ENCODE measurements at regions not wholly inside any gene's neighbourhood (a gene's known extent, or its start where the extent isn't known, plus 50 kb on each side); places are given as distances from the start of the nearest gene placed in this dataset.

DNA sequence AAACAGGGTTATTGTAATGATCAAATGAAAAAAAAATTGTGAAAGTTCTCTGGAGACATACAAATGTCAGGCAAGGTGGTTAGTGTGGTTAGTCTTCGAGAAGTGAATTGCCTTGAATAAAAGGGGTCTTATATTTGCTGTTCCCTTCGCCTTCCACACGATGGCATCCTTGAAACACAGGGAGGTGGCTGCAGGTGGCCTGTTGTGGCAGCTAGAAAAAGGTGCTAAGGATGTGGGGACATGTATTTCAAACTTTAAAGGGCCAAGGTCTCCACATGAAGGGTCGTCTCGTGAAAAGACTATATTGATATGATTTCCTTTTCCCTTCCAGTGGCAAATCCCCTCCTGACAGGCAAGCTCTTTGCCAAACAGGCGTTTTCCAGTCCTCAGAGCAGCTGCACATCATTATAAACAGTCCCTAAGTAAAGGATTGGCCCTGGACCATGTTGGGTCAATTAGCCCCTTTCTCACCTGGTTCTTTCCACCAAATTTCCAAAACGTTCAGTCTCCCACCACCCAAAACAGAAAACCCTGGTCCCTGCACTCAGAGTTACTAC is 68.5 kb downstream of the COPS8 start:
- dilution Hi-C loops (cut with MboI; ENCODE audit: extremely low pct_ligation_motif_present, low sequenced_read_pairs) = no loop called here
- CTCF ChIA-PET = interaction anchor here (0.7 to 4.1 kb wide), 16 partner anchors 12 to 418 kb away, joined by 3 to 53 read pairs (median 4); no protein-coding TSS in a partner anchor
- DNase-seq (ENCODE audit: low read depth, low spot score) = peak; percentile 59

More for the DNA sequence above, 68.5 kb downstream of the COPS8 start:
- FAIRE-seq = peak; percentile 87
- Histone ChIP-seq H3K36me3 (ENCODE audit: control insufficient read depth in 2 of 2, extremely low read depth in 1 of 2, insufficient read depth in 2 of 2, low read length in 2 of 2) (no peaks in the 10 kb centered on the region), H2AFZ (ENCODE audit: low read depth, low read length) (no peak overlapping the region), H3K27ac (ENCODE audit: insufficient read depth, low read depth, low read length) (no peak overlapping the region), H3K79me2 (ENCODE audit: control insufficient read depth, insufficient read depth, low read length) (no peaks in the 10 kb centered on the region), H3K9me3 (replicated peaks; ENCODE audit: control insufficient read depth, insufficient read depth, low read length) (no peaks in the 10 kb centered on the region), H3K4me3 (replicated peaks in 1 of 3; ENCODE audit: insufficient read depth in 1 of 3, low read depth in 1 of 3, low read length in 3 of 3) (no peak overlapping the region), H3K9ac (replicated peaks; ENCODE audit: extremely low read depth, insufficient read depth, low read length) (no peak overlapping the region), H4K20me1 (replicated peaks; ENCODE audit: control insufficient read depth, extremely low read depth, insufficient read depth, low read length) (no peaks in the 10 kb centered on the region), H3K4me2 (ENCODE audit: insufficient read depth, low read length) (no peak overlapping the region), H3K4me1 (ENCODE audit: control insufficient read depth, extremely low read depth, insufficient read depth, low read length) (peaks cover 8% of the 10 kb centered on the region), H3K27me3 (ENCODE audit: control insufficient read depth in 2 of 2, insufficient read depth in 2 of 2, low read length in 2 of 2) (no peaks in the 10 kb centered on the region), H3K9me1 (replicated peaks; ENCODE audit: control insufficient read depth, extremely low read depth, insufficient read depth, low read length) (no peaks in the 10 kb centered on the region)
- no TSS peak for BruUV-seq (replicated peaks)
- intact Hi-C loops (cut with micrococcal nuclease) = loop anchor here (1.0 to 5.0 kb wide), 9 partner anchors 31 to 418 kb away; no protein-coding TSS in a partner anchor
- TF ChIP-seq, protein P1, sequence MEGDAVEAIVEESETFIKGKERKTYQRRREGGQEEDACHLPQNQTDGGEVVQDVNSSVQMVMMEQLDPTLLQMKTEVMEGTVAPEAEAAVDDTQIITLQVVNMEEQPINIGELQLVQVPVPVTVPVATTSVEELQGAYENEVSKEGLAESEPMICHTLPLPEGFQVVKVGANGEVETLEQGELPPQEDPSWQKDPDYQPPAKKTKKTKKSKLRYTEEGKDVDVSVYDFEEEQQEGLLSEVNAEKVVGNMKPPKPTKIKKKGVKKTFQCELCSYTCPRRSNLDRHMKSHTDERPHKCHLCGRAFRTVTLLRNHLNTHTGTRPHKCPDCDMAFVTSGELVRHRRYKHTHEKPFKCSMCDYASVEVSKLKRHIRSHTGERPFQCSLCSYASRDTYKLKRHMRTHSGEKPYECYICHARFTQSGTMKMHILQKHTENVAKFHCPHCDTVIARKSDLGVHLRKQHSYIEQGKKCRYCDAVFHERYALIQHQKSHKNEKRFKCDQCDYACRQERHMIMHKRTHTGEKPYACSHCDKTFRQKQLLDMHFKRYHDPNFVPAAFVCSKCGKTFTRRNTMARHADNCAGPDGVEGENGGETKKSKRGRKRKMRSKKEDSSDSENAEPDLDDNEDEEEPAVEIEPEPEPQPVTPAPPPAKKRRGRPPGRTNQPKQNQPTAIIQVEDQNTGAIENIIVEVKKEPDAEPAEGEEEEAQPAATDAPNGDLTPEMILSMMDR (IDR thresholded peaks at IDR 0.05; ENCODE audit: extremely low read depth in 1 of 2, insufficient read depth in 1 of 2, low read depth in 1 of 2, low read length in 2 of 2) = peak; percentile 73 to 75
- no peak for TF ChIP-seq MYC (IDR thresholded peaks at IDR 0.05; ENCODE audit: low read depth, low read length)
- POLR2A ChIA-PET = no interaction called here
